ENCODE measurements at regions not wholly inside any gene's neighbourhood (a gene's known extent, or its start where the extent isn't known, plus 50 kb on each side); places are given as distances from the start of the nearest gene placed in this dataset.
"Not testable (repeated sequence)": the region's sequence is repeated elsewhere in the genome, so short reads cannot be mapped to it uniquely, and the experiment has no call there.

DNA sequence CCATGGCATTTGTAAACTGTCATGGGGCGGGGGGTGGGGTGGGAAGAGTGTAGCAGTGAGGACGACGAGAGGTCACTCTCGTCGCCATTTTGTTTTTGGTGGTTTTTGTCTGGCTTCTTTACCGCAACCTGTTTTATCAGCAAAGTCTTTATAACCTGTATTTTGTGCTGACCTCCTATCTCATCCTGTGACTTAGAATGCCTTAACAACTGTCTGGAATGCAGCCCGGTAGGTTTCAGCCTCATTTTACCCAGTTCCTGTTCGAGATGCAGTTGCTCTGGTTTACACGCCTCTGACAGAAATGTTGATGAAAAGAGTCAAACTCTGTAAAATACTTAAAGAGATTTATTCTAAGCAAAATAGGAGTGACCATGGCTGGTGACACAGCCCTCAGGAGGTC, 852.0 kb downstream of the DACH1 start:
- DNase-seq, result no peak
- TF ChIP-seq GATA1 (IDR thresholded peaks at IDR 0.05; ENCODE audit: low read depth, low read length), result no peak
- TF ChIP-seq POLR2A (IDR thresholded peaks at IDR 0.05; ENCODE audit: low read length), result no peak

DNA sequence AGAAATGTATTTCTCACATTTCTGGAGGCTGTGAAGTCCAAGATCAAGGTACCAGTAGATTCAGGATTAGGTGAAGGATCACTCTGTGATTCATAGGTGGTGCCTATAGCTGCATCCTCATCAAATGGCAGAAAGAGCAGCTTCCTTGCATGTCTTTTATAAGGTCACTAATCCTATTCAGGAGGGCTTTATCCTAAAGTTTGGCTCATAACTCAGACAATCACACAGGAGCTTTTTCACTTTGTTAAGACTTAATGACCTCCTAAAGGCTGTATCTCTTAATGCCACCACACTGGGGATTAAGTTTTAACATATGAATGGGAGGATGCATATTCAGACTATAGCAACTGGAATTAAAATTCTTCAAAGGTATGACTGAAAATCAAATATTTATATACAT, 861.1 kb downstream of the DACH1 start:
- DNase-seq, result no peak
- no peak for TF ChIP-seq POLR2A (IDR thresholded peaks at IDR 0.05; ENCODE audit: low read length)
- no peak for TF ChIP-seq GATA1 (IDR thresholded peaks at IDR 0.05; ENCODE audit: low read depth, low read length)

- no peak for TF ChIP-seq GATA1 (IDR thresholded peaks at IDR 0.05; ENCODE audit: low read depth, low read length)
- TF ChIP-seq POLR2A (IDR thresholded peaks at IDR 0.05; ENCODE audit: low read length), result no peak
Observed at GRCh38 chr13:70995338-70995737, 871.7 kb downstream of the DACH1 start.

DNA sequence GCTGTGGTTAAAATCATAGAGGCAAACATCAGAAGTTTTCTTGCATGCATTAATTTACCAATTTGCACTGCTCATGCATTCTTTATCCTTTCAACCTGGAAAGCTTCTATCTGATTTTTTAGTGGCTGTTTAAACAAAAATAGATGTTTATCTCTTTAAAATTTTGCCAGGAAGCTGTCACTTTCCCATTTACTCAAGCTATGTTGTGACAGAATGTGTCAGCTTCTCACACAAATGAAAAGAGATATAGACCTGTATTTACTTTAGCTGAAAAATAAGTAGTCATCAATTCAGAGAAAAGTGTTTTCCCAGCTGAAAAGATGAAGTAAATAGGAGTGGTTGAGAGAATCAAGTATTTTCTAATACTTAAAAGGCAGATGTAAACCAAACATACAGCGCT, 872.8 kb downstream of the DACH1 start:
- no peak for DNase-seq

More at GRCh38 chr13:70995338-70995737, 871.7 kb downstream of the DACH1 start:
- DNase-seq, result no peak

GRCh38 chr13:70987043-70987442, 878.8 kb upstream of the KLHL1 start:
- no peak for DNase-seq
- TF ChIP-seq POLR2A (IDR thresholded peaks at IDR 0.05; ENCODE audit: low read length) (no peak), GATA1 (IDR thresholded peaks at IDR 0.05; ENCODE audit: low read depth, low read length) (no peak)

More for the DNA sequence above, 872.8 kb downstream of the DACH1 start:
- TF ChIP-seq POLR2A (IDR thresholded peaks at IDR 0.05; ENCODE audit: low read length) (no peak), GATA1 (IDR thresholded peaks at IDR 0.05; ENCODE audit: low read depth, low read length) (no peak)

GRCh38 chr13:70985371-70985770, 877.1 kb upstream of the KLHL1 start:
- TF ChIP-seq POLR2A (IDR thresholded peaks at IDR 0.05; ENCODE audit: low read length) (no peak), GATA1 (IDR thresholded peaks at IDR 0.05; ENCODE audit: low read depth, low read length) (no peak)
- no peak for DNase-seq

DNA sequence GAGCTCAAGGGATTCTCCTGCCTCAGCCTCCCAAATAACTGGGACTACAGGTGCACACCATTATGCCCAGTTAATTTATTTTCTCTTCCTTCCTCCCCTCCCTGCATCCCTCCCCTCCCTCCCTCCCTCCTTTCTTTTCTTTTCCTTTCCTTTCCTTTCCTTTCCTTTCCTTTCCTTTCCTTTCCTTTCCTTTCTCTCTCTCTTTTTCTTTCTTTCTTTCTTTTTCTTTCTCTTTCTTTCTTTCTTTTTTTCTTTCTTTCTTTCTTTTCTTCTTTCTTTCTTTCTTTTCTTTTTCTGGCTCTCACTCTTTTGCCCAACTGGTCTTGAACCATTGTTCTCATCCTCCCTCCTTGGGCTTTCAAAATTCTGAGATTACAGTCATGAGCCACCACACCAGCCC, 873.0 kb upstream of the KLHL1 start:
- not testable (repeated sequence) for DNase-seq

- TF ChIP-seq POLR2A (IDR thresholded peaks at IDR 0.05; ENCODE audit: low read length) (no peak), GATA1 (IDR thresholded peaks at IDR 0.05; ENCODE audit: low read depth, low read length) (no peak)
Observed at GRCh38 chr13:70969321-70969720, 861.1 kb upstream of the KLHL1 start.

DNA sequence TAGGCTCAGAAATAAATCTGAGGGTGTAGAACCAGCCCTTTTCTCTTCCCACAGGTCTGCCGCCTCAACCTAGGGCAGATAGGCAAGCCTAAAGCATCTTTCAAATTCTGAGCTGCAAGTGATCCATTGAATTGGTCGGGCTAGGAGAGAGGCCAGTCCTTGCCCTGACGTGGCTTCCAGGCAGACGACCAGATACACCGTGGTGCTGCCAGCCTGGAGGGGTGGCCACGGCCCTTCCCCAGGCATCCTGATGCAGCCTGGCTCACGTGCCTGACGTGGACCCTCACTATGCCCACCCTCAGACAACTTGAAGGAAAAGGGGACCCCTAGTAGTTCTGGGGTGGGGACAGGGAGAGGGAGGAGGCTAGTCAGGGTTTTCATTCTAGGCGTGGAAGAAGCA, 859.3 kb upstream of the KLHL1 start:
- no peak for TF ChIP-seq GATA1 (IDR thresholded peaks at IDR 0.05; ENCODE audit: low read depth, low read length)
- TF ChIP-seq POLR2A (IDR thresholded peaks at IDR 0.05; ENCODE audit: low read length), result no peak
- DNase-seq, result no peak

More at GRCh38 chr13:70969321-70969720, 861.1 kb upstream of the KLHL1 start:
- DNase-seq, result no peak

- TF ChIP-seq POLR2A (IDR thresholded peaks at IDR 0.05; ENCODE audit: low read length), result no peak
- no peak for TF ChIP-seq GATA1 (IDR thresholded peaks at IDR 0.05; ENCODE audit: low read depth, low read length)
- peak in 1 of 2 experiments; percentile 0 for DNase-seq
Observed at GRCh38 chr13:70964874-70965273, 856.6 kb upstream of the KLHL1 start.

- TF ChIP-seq GATA1 (IDR thresholded peaks at IDR 0.05; ENCODE audit: low read depth, low read length), result no peak
- no peak for TF ChIP-seq POLR2A (IDR thresholded peaks at IDR 0.05; ENCODE audit: low read length)
- DNase-seq, result peak in 1 of 2 experiments; percentile 1
Observed at GRCh38 chr13:70964124-70964523, 855.9 kb upstream of the KLHL1 start.

DNA sequence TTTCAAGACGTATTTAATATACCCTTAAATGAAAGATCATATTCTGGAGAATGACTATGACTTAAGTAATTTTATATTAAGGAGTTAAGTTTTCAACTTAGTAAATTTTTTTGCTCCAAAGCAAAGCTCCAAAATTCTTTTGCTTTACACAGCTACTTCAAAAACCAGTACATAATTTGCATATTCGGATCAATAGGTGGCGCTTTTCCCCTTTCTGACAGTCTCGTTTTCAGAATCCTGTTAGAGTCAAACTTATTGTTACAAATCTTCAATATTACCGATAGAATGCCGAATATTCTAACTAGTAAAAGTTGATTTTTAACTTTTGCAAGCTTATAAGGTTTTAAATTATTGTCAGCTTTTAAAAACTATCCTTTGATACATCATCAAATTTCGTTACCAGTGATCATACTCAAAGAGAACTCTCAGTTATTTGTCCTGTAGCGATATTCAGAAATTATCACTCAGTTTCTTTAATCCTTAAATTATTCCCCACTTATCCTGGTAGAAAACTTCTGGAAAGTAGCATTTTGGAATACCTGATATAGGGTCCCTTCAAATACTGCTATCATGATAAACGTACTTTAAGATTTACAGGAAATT, 852.7 kb upstream of the KLHL1 start:
- TF ChIP-seq GATA1 (IDR thresholded peaks at IDR 0.05; ENCODE audit: low read depth, low read length) (no peak), POLR2A (IDR thresholded peaks at IDR 0.05; ENCODE audit: low read length) (no peak)
- DNase-seq, result peak; percentile 26 to 48

- TF ChIP-seq POLR2A (IDR thresholded peaks at IDR 0.05; ENCODE audit: low read length) (no peak), GATA1 (IDR thresholded peaks at IDR 0.05; ENCODE audit: low read depth, low read length) (no peak)
- no peak for DNase-seq
Observed at GRCh38 chr13:70959035-70959775, 851.0 kb upstream of the KLHL1 start.

DNA sequence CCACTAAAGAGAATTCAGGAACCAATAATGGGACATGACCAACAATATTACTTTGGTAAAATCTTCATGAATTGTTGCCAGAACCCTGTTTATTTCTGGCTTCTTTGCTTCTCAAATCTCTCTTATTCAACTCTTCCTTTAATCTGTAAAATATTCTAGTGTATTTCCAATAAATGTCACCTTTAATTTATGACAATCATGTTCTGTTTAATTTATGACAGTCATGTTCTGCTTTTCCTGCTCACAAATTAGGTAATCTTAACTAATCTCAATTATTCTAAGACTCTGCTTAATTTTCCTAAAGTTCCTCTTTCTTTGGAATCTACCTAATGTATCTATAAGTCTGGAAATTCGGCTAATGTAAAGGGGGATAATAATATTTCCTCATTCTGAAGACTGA, 847.6 kb upstream of the KLHL1 start:
- TF ChIP-seq GATA1 (IDR thresholded peaks at IDR 0.05; ENCODE audit: low read depth, low read length), result no peak
- no peak for TF ChIP-seq POLR2A (IDR thresholded peaks at IDR 0.05; ENCODE audit: low read length)
- DNase-seq, result no peak

GRCh38 chr13:70950664-70951063, 842.4 kb upstream of the KLHL1 start:
- no peak for DNase-seq
- no peak for TF ChIP-seq GATA1 (IDR thresholded peaks at IDR 0.05; ENCODE audit: low read depth, low read length)
- TF ChIP-seq POLR2A (IDR thresholded peaks at IDR 0.05; ENCODE audit: low read length), result no peak

Measured in erythroblast (primary cell).